Skeletal muscle satellite cell (primary cell): ENCODE measurements at regions not wholly inside any gene's neighbourhood (a gene's known extent, or its start where the extent isn't known, plus 50 kb on each side); places are given as distances from the start of the nearest gene placed in this dataset.
"Not testable (repeated sequence)": the region's sequence is repeated elsewhere in the genome, so short reads cannot be mapped to it uniquely, and the experiment has no call there.

Experiments
- H3K27me3 ChIP-seq: 2 replicates; pipeline ENCODE4 v1.7.0; 2013; ENCODE audit warnings: low read length; ENCODE audit not compliant: control insufficient read depth, insufficient read depth
- H3K36me3 ChIP-seq: 2 replicates; pipeline ENCODE4 v1.7.0; 2013; ENCODE audit warnings: mild to moderate bottlenecking, control low read depth, low read length; ENCODE audit not compliant: insufficient read depth
- H3K4me1 ChIP-seq: 2 replicates; pipeline ENCODE4 v1.7.0; 2013; ENCODE audit warnings: low read length; ENCODE audit not compliant: control insufficient read depth, insufficient read depth
- H3K4me2 ChIP-seq: 2 replicates; pipeline ENCODE4 v1.7.0; 2013; ENCODE audit warnings: mild to moderate bottlenecking, low read length
- H3K4me3 ChIP-seq: 2 replicates; pipeline ENCODE4 v1.7.0; 2013; ENCODE audit warnings: low read length
- H3K9ac ChIP-seq: 2 replicates; pipeline ENCODE4 v1.7.0; 2013; ENCODE audit warnings: mild to moderate bottlenecking, low read depth, low read length, moderate library complexity
- H3K9me3 ChIP-seq: replicated peaks from 2 replicates; pipeline ENCODE4 v1.7.0; 2013; ENCODE audit warnings: mild to moderate bottlenecking, control low read depth, low read length

DNA sequence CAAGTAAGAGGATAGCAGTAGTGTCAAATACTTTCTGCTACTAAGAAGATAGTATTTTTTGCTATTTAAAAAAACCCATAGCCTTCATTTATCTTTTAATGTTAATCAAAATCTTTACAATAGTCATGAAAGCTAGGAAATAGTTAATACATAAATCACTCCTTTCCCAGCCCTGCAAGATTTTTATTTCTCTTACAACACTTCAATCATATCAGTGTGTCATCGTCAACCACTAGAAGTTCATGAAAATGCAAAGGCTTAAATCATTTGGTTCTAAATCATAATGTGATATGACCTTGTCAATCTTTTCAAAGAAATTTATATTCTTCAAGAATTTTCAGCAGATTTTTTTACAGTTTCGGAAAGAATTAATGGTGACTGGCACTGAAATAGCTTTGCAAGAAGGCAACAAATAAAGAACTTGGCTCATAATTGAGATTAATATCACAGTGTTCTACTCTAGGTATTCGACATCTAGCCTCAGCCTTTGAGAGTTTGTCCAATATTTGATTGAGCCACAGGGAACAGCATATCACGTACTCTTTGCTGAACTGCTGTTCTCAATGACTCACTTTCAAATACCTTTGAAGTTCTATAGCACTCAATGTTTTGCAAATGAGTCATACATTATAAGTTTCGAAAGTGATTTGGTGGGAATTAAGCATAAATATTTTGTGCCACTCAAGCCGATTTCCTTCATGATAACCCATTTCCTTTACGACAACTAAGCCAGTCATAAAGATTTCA lies 384.0 kb upstream of the FOXG1 start:
- no peak overlapping the region for H3K4me2 ChIP-seq
- no peak overlapping the region for H3K9ac ChIP-seq
- H3K27me3 ChIP-seq, result no peaks in the 10 kb centered on the region
- no peaks in the 10 kb centered on the region for H3K36me3 ChIP-seq
- peaks cover 3% of the 10 kb centered on the region for H3K4me1 ChIP-seq
- no peak overlapping the region for H3K4me3 ChIP-seq
- H3K9me3 ChIP-seq, result no peaks in the 10 kb centered on the region

- Histone ChIP-seq H3K27me3 (no peaks in the 10 kb centered on the region), H3K4me1 (no peaks in the 10 kb centered on the region), H3K36me3 (no peaks in the 10 kb centered on the region), H3K9ac (no peak overlapping the region), H3K4me3 (no peak overlapping the region), H3K4me2 (no peak overlapping the region), H3K9me3 (no peaks in the 10 kb centered on the region)
These were observed 368.1 kb upstream of the FOXG1 start for GRCh38 chr14:28398506-28398905.

DNA sequence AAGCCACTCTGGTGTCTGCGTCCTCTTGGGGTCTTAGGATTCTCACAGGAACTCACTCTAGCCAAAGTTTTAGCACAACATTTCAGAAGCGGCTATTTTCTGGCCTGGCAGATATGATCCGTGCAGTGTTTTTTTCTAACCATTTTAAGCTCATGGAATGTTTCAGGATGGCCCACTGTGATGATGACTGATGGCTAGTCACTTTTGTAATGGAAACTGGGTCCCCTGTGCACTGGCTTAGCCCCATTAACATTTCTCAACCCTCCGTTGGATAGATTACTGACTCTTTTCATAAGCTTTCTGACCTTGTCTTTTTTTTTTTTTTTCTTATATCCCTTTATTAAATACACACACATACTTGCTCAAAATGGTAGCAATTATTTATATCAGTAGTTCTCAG lies 364.9 kb upstream of the FOXG1 start:
- H3K9me3 ChIP-seq, H3K4me3 ChIP-seq, H3K9ac ChIP-seq, H3K36me3 ChIP-seq, H3K4me1 ChIP-seq, H3K4me2 ChIP-seq, H3K27me3 ChIP-seq: not testable (repeated sequence)

DNA sequence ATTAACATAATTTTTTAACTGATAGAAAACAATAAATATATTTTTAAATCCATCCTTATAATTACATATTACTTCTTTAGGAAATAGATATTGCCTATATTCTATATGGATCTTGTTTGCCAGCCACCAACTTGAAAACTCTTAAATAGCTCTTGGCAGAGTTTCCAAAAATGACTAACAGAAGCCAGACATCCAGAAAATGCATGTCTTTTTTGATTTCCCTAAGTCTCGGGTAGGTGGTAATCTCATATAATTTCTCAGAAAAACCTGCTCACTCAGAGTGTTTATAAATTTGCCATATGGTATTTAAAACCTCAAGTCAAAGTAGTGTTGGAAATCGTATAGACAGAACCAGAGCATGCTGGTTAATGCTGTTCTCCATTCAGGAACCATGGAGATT lies 360.4 kb upstream of the FOXG1 start:
- Histone ChIP-seq H3K27me3 (no peaks in the 10 kb centered on the region), H3K4me2 (no peak overlapping the region), H3K9ac (no peak overlapping the region), H3K4me3 (no peak overlapping the region), H3K9me3 (no peaks in the 10 kb centered on the region), H3K36me3 (no peaks in the 10 kb centered on the region), H3K4me1 (no peaks in the 10 kb centered on the region)

DNA sequence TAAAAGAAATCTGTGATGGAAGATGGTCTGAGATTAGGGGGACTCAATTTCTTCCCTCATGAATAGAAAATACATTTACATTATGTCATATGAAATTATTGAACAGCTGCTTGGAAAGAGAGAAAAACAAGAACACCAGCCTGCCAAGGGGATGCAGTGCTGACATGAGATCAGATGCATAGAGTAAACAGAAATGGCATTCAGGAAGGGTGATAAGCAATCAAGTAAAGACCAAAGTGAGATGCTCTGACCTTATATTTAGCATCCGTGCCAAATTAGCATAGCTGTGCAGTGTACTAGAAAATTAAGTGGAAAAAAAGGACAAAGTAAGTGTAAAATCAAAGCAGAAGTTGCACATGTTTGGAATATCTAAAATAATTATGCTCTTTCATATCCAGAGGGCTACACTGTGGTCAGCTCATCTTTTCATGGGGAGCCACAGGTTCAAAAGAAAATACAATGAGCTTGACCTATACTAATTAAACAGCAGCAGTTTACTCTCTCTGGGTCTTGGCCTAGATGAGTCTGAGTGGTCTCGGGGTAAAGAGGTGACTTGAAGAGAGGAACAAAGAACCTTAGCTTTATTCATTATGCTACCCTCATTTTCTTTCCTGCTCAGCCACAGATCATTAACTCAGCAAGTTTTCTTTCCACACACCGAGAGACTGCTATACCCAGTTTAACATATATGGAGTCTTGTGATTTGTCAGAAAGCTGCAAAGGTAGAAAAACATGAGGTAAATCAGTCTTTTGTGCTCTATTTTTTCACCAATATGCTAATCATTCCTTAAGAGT lies 359.4 kb upstream of the FOXG1 start:
- Histone ChIP-seq H3K9me3 (no peaks in the 10 kb centered on the region), H3K27me3 (no peaks in the 10 kb centered on the region), H3K4me2 (no peak overlapping the region), H3K4me1 (no peaks in the 10 kb centered on the region), H3K9ac (no peak overlapping the region), H3K36me3 (no peaks in the 10 kb centered on the region), H3K4me3 (no peak overlapping the region)

DNA sequence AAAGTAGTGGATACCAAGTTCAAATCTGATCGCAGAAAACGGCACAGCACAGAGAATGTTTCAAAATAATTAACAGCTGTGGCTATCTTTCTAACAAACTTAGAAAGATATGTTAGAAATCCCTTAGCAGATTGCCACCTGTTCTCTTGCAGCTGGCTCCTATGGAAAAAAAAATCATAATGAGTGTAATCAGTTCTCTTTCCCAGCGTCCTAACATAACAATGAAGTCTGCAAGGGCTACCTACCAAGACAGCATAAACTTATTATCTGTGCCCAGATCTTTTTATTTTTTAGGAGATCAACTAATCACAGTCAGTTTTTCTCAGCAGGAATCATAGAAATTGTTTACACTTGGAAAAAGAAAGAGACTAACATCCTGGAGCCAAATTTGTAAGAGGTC lies 358.6 kb upstream of the FOXG1 start:
- Histone ChIP-seq H3K4me1 (no peaks in the 10 kb centered on the region), H3K4me3 (no peak overlapping the region), H3K4me2 (no peak overlapping the region), H3K9me3 (no peaks in the 10 kb centered on the region), H3K27me3 (no peaks in the 10 kb centered on the region), H3K36me3 (no peaks in the 10 kb centered on the region), H3K9ac (no peak overlapping the region)

GRCh38 chr14:28412077-28412476 lies 354.5 kb upstream of the FOXG1 start:
- no peaks in the 10 kb centered on the region for H3K4me1 ChIP-seq
- H3K4me2 ChIP-seq, result no peak overlapping the region
- no peak overlapping the region for H3K9ac ChIP-seq
- H3K9me3 ChIP-seq, result no peaks in the 10 kb centered on the region
- H3K36me3 ChIP-seq, result no peaks in the 10 kb centered on the region
- H3K4me3 ChIP-seq, result no peak overlapping the region
- H3K27me3 ChIP-seq, result no peaks in the 10 kb centered on the region

DNA sequence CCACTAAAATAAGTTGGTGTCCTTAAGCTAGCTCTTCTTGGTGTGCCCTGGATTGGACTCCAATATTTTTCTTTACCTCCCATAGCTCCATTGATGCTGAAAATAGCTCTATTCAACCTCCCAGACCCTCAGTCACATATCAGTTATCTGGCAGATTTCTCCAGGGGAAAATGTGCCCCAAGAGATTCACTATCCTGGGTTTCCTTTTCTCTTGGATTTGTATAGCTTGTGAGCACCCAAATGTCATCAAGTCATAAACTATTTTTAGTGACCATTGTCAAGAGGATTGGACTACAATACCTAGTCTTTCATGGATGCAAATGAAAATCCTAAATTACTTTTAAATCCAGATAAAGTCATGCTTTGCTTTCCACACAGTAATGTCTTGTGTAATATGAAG lies 339.6 kb upstream of the FOXG1 start:
- H3K27me3 ChIP-seq, result no peaks in the 10 kb centered on the region
- no peak overlapping the region for H3K9ac ChIP-seq
- no peak overlapping the region for H3K4me2 ChIP-seq
- H3K4me3 ChIP-seq, result no peak overlapping the region
- H3K36me3 ChIP-seq, result no peaks in the 10 kb centered on the region
- no peaks in the 10 kb centered on the region for H3K9me3 ChIP-seq
- no peaks in the 10 kb centered on the region for H3K4me1 ChIP-seq

DNA sequence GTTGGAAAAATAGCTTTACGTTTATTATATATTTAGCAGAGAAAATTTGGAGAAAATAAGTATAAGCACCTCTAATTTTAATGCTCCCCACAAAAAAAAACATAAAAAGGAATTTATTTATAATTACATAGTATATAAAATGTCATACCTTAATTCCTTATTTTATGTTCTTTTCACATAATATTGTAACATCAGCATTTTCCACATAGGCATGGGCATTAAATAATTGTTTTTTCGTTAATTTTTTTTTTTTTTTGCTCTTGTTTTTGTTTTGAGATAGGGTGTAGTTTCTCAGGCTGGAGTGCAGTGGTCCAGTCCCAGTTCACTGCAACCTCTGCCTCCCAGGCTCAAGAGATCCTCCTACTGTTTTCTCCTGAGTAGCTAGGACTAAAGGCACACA lies 329.8 kb upstream of the FOXG1 start:
- H3K36me3 ChIP-seq, result no peaks in the 10 kb centered on the region
- H3K9me3 ChIP-seq, result no peaks in the 10 kb centered on the region
- no peak overlapping the region for H3K4me3 ChIP-seq
- H3K27me3 ChIP-seq, result no peaks in the 10 kb centered on the region
- no peak overlapping the region for H3K4me2 ChIP-seq
- no peak overlapping the region for H3K9ac ChIP-seq
- H3K4me1 ChIP-seq, result no peaks in the 10 kb centered on the region

GRCh38 chr14:28461389-28461788 lies 305.2 kb upstream of the FOXG1 start:
- Histone ChIP-seq H3K9ac (no peak overlapping the region), H3K4me2 (no peak overlapping the region), H3K4me3 (no peak overlapping the region), H3K27me3 (no peaks in the 10 kb centered on the region), H3K9me3 (no peaks in the 10 kb centered on the region), H3K36me3 (no peaks in the 10 kb centered on the region), H3K4me1 (no peaks in the 10 kb centered on the region)

DNA sequence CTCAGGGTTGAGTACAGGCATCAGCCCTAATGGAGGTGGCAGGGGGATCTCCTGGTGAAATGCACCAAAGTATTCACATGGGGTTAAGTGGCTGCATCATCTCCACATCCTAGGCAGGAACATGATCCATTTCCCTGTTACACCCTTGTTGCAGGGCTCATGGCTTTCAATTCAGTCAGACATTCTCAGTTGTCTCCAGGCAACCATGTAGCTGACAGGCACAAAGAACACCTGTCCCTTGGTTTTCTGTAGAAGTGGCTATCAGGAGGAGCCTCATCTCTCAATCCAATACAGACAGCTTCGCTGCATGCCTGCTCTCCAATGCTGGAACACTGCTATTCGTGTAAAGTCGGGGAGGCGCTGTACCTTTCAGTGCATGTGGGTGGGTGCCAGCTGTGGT lies 299.0 kb upstream of the FOXG1 start:
- Histone ChIP-seq H3K4me3 (no peak overlapping the region), H3K4me2 (no peak overlapping the region), H3K27me3 (no peaks in the 10 kb centered on the region), H3K4me1 (no peaks in the 10 kb centered on the region), H3K9me3 (no peaks in the 10 kb centered on the region), H3K36me3 (no peaks in the 10 kb centered on the region), H3K9ac (no peak overlapping the region)
